Immature natural killer cell (primary cell): ENCODE measurements at regions not wholly inside any gene's neighbourhood (a gene's known extent, or its start where the extent isn't known, plus 50 kb on each side); places are given as distances from the start of the nearest gene placed in this dataset.
"Not testable (repeated sequence)": the region's sequence is repeated elsewhere in the genome, so short reads cannot be mapped to it uniquely, and the experiment has no call there.

Experiments used
- DNase-seq, 3 donors: peaks; one replicate each; pipeline ENCODE4 v3.0.0; 2022; ENCODE audit warnings: mixed read lengths in 1 of 3
- H3K27ac Mint-ChIP-seq, 6 donors: one replicate each; pipeline ENCODE4 v1.8.0; 2020; ENCODE audit warnings: mixed read lengths in 6 of 6, mild to moderate bottlenecking in 5 of 6, inconsistent platforms in 4 of 6, moderate library complexity in 3 of 6
- H3K27me3 Mint-ChIP-seq, 3 donors: one replicate each; pipeline ENCODE4 v1.8.0; 2020 to 2021; ENCODE audit warnings: low read depth in 3 of 3, mild to moderate bottlenecking in 3 of 3, mixed read lengths in 3 of 3, moderate library complexity in 3 of 3, inconsistent platforms in 1 of 3
- H3K36me3 Mint-ChIP-seq, 3 donors: one replicate each; pipeline ENCODE4 v1.8.0; 2020; ENCODE audit warnings: mixed read lengths in 3 of 3, inconsistent platforms in 2 of 3, mild to moderate bottlenecking in 2 of 3
- H3K4me1 Mint-ChIP-seq, 2 donors: one replicate each; pipeline ENCODE4 v1.8.0; 2020; ENCODE audit warnings: inconsistent platforms in 2 of 2, mild to moderate bottlenecking in 2 of 2, mixed read lengths in 2 of 2, moderate library complexity in 1 of 2
- H3K4me3 Mint-ChIP-seq, 5 donors: one replicate each; pipeline ENCODE4 v1.8.0; 2020; ENCODE audit warnings: mild to moderate bottlenecking in 5 of 5, mixed read lengths in 5 of 5, inconsistent platforms in 3 of 5, moderate library complexity in 3 of 5
- H3K9me3 Mint-ChIP-seq, 6 donors: one replicate each; pipeline ENCODE4 v1.8.0; 2020; ENCODE audit warnings: mild to moderate bottlenecking in 6 of 6, mixed read lengths in 6 of 6, inconsistent platforms in 4 of 6, moderate library complexity in 3 of 6

GRCh38 chrX:54615109-54615508 lies 85.1 kb downstream of the GNL3L start:
- no peak overlapping the region for H3K4me3 Mint-ChIP-seq
- no peak overlapping the region for H3K27ac Mint-ChIP-seq
- peaks cover 10 to 20% (median 16%) of the 10 kb centered on the region in 3 donors for H3K36me3 Mint-ChIP-seq

DNA sequence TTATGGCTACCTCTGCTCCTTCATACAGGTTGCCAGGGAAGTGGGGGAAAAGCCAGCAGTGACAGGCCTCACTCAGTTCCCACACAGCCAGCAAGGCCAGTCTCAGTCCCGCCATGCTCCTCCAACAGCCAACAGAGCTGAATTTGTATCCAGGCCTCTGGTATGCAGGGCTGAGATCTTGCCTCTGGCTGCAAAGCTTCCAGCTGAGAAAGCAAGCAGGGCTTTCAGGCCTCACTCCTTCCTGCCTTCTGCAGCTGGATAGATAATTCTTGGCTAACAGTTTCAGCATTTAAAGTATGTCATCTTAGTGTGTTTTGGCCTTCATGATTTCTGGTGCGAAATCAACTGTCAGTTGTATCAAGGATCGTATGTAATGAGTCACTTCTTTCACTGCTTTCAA lies 103.6 kb downstream of the GNL3L start:
- H3K4me1 Mint-ChIP-seq = no peaks in the 10 kb centered on the region
- peaks cover 0 to 5% (median 5%) of the 10 kb centered on the region in 3 donors for H3K36me3 Mint-ChIP-seq
- H3K9me3 Mint-ChIP-seq = peaks cover 0 to 24% (median 5%) of the 10 kb centered on the region in 6 donors
- DNase-seq = no peak
- H3K4me3 Mint-ChIP-seq = no peak overlapping the region
- peaks cover 2 to 11% (median 7%) of the 10 kb centered on the region in 3 donors for H3K27me3 Mint-ChIP-seq
- no peak overlapping the region for H3K27ac Mint-ChIP-seq

More at GRCh38 chrX:54615109-54615508, 85.1 kb downstream of the GNL3L start:
- H3K4me1 Mint-ChIP-seq = peaks cover 12 to 16% of the 10 kb centered on the region in 2 donors
- no peak for DNase-seq
- H3K27me3 Mint-ChIP-seq = no peaks in the 10 kb centered on the region
- peaks cover 0 to 14% (median 5%) of the 10 kb centered on the region in 6 donors for H3K9me3 Mint-ChIP-seq

- Mint-ChIP-seq H3K27me3 (peaks cover 2 to 8% (median 4%) of the 10 kb centered on the region in 3 donors), H3K4me3 (peak overlapping the region; percentile 91 to 97 (median 93)), H3K27ac (peak overlapping the region; percentile 94 to 99 (median 96)), H3K9me3 (peaks cover 0 to 4% (median 0%) of the 10 kb centered on the region in 6 donors), H3K4me1 (peaks cover 9 to 13% of the 10 kb centered on the region in 2 donors), H3K36me3 (peaks cover 0 to 5% (median 0%) of the 10 kb centered on the region in 3 donors)
- DNase-seq = no peak
Measured at GRCh38 chrX:54639018-54639345, 109.0 kb downstream of the GNL3L start.

DNA sequence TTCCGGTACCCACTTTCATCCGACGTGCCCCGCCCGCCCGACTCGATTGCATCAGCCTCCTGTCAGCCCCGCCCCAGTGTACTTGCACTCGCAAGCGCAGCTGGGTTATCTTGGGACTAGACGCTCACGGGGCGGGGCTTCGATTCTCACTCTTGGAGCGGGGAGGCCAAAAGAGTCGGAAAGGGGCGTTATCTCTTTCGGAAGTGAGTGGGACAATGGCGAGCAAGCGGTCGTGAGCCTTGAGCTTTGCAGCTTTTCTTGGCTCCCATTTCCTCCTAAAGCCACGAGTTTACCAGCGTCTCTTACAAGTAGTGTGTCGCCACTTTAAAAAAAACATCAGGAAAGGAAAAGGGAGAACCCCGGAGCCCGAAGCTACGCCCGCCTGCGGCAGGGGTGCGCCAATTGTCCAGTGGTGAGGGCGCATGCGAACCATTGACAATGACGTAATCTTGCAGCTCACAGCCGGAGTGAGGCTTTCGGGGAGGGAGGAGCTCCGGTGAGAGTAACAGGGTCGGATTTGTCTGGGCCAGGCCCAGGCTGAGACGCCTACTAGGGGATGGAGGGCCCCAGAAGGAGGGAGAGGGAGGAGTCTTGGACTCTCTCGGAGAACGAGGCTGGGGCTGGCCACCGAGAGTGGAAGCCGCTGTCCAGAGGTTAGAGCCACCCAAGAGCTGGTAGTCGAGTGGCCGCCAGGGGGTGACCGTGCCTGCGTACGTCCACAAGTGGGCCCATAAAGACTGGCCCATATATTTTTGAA lies 109.5 kb downstream of the GNL3L start:
- H3K27me3 Mint-ChIP-seq = peaks cover 2 to 8% (median 4%) of the 10 kb centered on the region in 3 donors
- peaks cover 0 to 5% (median 0%) of the 10 kb centered on the region in 3 donors for H3K36me3 Mint-ChIP-seq
- peak overlapping the region; percentile 91 to 97 (median 93) for H3K4me3 Mint-ChIP-seq
- H3K4me1 Mint-ChIP-seq = peaks cover 9 to 13% of the 10 kb centered on the region in 2 donors
- DNase-seq = peak; percentile 83 to 89 (median 87)
- H3K27ac Mint-ChIP-seq = peak overlapping the region; percentile 94 to 99 (median 96)
- H3K9me3 Mint-ChIP-seq = peaks cover 0 to 4% (median 0%) of the 10 kb centered on the region in 6 donors

- peaks cover 2 to 8% (median 4%) of the 10 kb centered on the region in 3 donors for H3K27me3 Mint-ChIP-seq
- peaks cover 0 to 2% (median 0%) of the 10 kb centered on the region in 3 donors for H3K36me3 Mint-ChIP-seq
- peak overlapping the region; percentile 91 to 97 (median 93) for H3K4me3 Mint-ChIP-seq
- peak overlapping the region; percentile 94 to 99 (median 96) for H3K27ac Mint-ChIP-seq
- peaks cover 0 to under 1% (median 0%) of the 10 kb centered on the region in 6 donors for H3K9me3 Mint-ChIP-seq
- no peak for DNase-seq
- H3K4me1 Mint-ChIP-seq = peaks cover 9 to 13% of the 10 kb centered on the region in 2 donors
Measured at GRCh38 chrX:54640103-54640690, 110.2 kb downstream of the GNL3L start.

DNA sequence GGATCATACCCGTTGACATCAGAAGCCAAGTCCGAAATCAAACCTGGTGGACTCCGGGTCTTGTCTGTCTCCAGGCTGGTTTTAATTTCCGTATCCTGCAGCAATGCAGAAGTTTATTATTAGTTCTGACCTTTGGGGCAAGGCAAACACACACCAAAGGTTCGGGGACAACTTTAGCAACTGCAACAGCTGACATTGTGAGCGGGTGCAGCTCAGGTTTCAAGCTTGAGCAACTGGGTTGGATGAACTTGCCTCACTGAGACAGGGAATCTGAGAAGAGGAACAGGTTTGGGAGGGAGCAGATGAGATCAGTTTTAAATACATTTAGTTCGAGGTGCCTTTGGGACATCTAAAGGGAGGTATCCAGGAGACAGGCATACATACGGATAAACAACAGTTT lies 110.7 kb downstream of the GNL3L start:
- H3K9me3 Mint-ChIP-seq = no peaks in the 10 kb centered on the region
- H3K27ac Mint-ChIP-seq = peak overlapping the region in 3 of 6 donors; percentile 60 to 99 (median 97)
- DNase-seq = no peak
- H3K4me3 Mint-ChIP-seq = peak overlapping the region in 2 of 5 donors; percentile 30 to 60
- H3K36me3 Mint-ChIP-seq = no peaks in the 10 kb centered on the region
- H3K27me3 Mint-ChIP-seq = peaks cover 2 to 5% (median 4%) of the 10 kb centered on the region in 3 donors
- H3K4me1 Mint-ChIP-seq = peaks cover 9 to 13% of the 10 kb centered on the region in 2 donors

- Mint-ChIP-seq H3K4me3 (peak overlapping the region in 1 of 5 donors; percentile 14), H3K27me3 (peaks cover 2 to 5% (median 4%) of the 10 kb centered on the region in 3 donors), H3K27ac (no peak overlapping the region), H3K9me3 (no peaks in the 10 kb centered on the region), H3K36me3 (no peaks in the 10 kb centered on the region), H3K4me1 (peaks cover 9 to 13% of the 10 kb centered on the region in 2 donors)
- no peak for DNase-seq
Measured at GRCh38 chrX:54641530-54641929, 111.5 kb downstream of the GNL3L start.

- peaks cover 5 to 17% (median 8%) of the 10 kb centered on the region in 3 donors for H3K27me3 Mint-ChIP-seq
- not testable (repeated sequence) for H3K4me3 Mint-ChIP-seq, DNase-seq, H3K4me1 Mint-ChIP-seq, H3K9me3 Mint-ChIP-seq, H3K36me3 Mint-ChIP-seq, H3K27ac Mint-ChIP-seq
Measured at GRCh38 chrX:54647607-54648006, 117.6 kb downstream of the GNL3L start.

DNA sequence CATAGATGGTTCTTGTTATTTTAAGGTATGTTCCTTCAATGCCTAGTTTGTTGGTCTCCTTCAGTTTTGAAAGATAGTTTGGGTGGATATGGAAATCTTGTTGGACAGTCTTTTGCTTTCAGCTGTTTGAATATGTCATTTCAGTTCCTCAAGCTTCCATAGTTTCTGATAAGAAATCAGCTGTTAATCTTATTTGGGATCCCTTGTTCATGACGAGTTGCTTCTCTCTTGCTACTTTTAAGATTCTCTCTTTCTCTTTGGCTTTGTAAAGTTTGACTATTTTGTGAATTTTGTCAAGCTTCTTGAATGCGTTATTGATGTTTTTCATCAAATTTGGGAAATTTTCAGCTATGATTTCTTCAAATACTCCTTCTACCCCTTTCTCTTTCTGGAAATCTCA lies 129.5 kb downstream of the GNL3L start:
- Mint-ChIP-seq H3K27me3 (peaks cover 1 to 14% (median 8%) of the 10 kb centered on the region in 3 donors), H3K36me3 (peaks cover 0 to 3% (median 3%) of the 10 kb centered on the region in 3 donors), H3K9me3 (peaks cover 0 to 16% (median 10%) of the 10 kb centered on the region in 6 donors), H3K4me1 (no peaks in the 10 kb centered on the region), H3K27ac (no peak overlapping the region), H3K4me3 (no peak overlapping the region)
- DNase-seq = no peak

DNA sequence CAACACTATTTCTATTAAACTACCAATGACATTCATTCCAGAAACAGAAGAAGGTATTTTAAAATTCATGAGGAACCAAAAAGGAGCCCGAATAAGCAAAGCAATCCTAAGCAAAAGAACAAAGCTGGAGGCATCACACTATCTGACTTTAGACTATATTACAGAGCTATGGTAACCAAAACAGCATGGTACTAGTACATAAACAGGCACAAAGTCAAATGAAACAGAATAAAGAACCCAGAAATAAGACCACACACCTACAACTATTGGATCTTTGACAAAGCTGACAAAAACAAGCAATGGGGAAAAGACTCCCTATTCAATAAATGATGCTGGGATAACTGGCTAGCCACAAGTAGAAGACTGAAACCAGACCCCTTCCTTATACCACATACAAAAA lies 122.3 kb downstream of the ITIH6 start:
- no peaks in the 10 kb centered on the region for H3K36me3 Mint-ChIP-seq
- H3K27ac Mint-ChIP-seq = no peak overlapping the region
- H3K27me3 Mint-ChIP-seq = peaks cover 2 to 22% (median 14%) of the 10 kb centered on the region in 3 donors
- H3K4me3 Mint-ChIP-seq = no peak overlapping the region
- no peaks in the 10 kb centered on the region for H3K4me1 Mint-ChIP-seq
- H3K9me3 Mint-ChIP-seq = peaks cover 1 to 20% (median 8%) of the 10 kb centered on the region in 6 donors
- DNase-seq = no peak

- H3K27me3 Mint-ChIP-seq = peaks cover 2 to 19% (median 4%) of the 10 kb centered on the region in 3 donors
Measured at GRCh38 chrX:54695231-54695630, 102.8 kb downstream of the ITIH6 start.

GRCh38 chrX:54695816-54696487 lies 102.1 kb downstream of the ITIH6 start:
- H3K4me3 Mint-ChIP-seq = no peak overlapping the region
- peaks cover 0 to 7% (median 0%) of the 10 kb centered on the region in 6 donors for H3K9me3 Mint-ChIP-seq
- peaks cover 2 to 24% (median 4%) of the 10 kb centered on the region in 3 donors for H3K27me3 Mint-ChIP-seq
- no peak overlapping the region for H3K27ac Mint-ChIP-seq
- no peaks in the 10 kb centered on the region for H3K36me3 Mint-ChIP-seq
- H3K4me1 Mint-ChIP-seq = no peaks in the 10 kb centered on the region
- DNase-seq = no peak

More at GRCh38 chrX:54695231-54695630, 102.8 kb downstream of the ITIH6 start:
- H3K9me3 Mint-ChIP-seq = peaks cover 0 to 11% (median under 1%) of the 10 kb centered on the region in 6 donors
- DNase-seq = no peak
- H3K36me3 Mint-ChIP-seq = no peaks in the 10 kb centered on the region
- H3K27ac Mint-ChIP-seq = no peak overlapping the region
- H3K4me3 Mint-ChIP-seq = no peak overlapping the region
- H3K4me1 Mint-ChIP-seq = no peaks in the 10 kb centered on the region
